ENCODE measurements at regions not wholly inside any gene's neighbourhood (a gene's known extent, or its start where the extent isn't known, plus 50 kb on each side); places are given as distances from the start of the nearest gene placed in this dataset.

- no peak for DNase-seq
Measured at GRCh38 chr12:116650585-116651087, 87.2 kb downstream of the SPRING1 start.

GRCh38 chr12:116650062-116650461, 87.8 kb downstream of the SPRING1 start:
- no peak for DNase-seq

- no peak for DNase-seq
Measured at GRCh38 chr12:116647813-116648212, 88.6 kb downstream of the MAP1LC3B2 start.

- no peak for DNase-seq
Measured at GRCh38 chr12:116646901-116647300, 87.7 kb downstream of the MAP1LC3B2 start.

GRCh38 chr12:116644806-116645205, 85.6 kb downstream of the MAP1LC3B2 start:
- no peak for DNase-seq

- DNase-seq, result no peak
Measured at GRCh38 chr12:116642683-116643082, 83.5 kb downstream of the MAP1LC3B2 start.

GRCh38 chr12:116642106-116642505, 82.9 kb downstream of the MAP1LC3B2 start:
- DNase-seq, result no peak

GRCh38 chr12:116640281-116640680, 81.1 kb downstream of the MAP1LC3B2 start:
- no peak for DNase-seq

- no peak for DNase-seq
Measured at GRCh38 chr12:116639765-116640164, 80.6 kb downstream of the MAP1LC3B2 start.

GRCh38 chr12:116638376-116638775, 79.2 kb downstream of the MAP1LC3B2 start:
- DNase-seq, result no peak

- DNase-seq, result no peak
Measured at GRCh38 chr12:116637589-116638150, 78.5 kb downstream of the MAP1LC3B2 start.

- no peak for DNase-seq
Measured at GRCh38 chr12:116636608-116637519, 77.7 kb downstream of the MAP1LC3B2 start.

- no peak for DNase-seq
Measured at GRCh38 chr12:116635487-116635886, 76.3 kb downstream of the MAP1LC3B2 start.

- DNase-seq, result no peak
Measured at GRCh38 chr12:116633476-116633875, 74.3 kb downstream of the MAP1LC3B2 start.

- DNase-seq, result no peak
Measured at GRCh38 chr12:116631619-116632018, 72.4 kb downstream of the MAP1LC3B2 start.

GRCh38 chr12:116630762-116631161, 71.6 kb downstream of the MAP1LC3B2 start:
- DNase-seq, result no peak

- DNase-seq, result no peak
Measured at GRCh38 chr12:116629480-116629879, 70.3 kb downstream of the MAP1LC3B2 start.

- DNase-seq, result no peak
Measured at GRCh38 chr12:116628989-116629388, 69.8 kb downstream of the MAP1LC3B2 start.

GRCh38 chr12:116628450-116628793, 69.2 kb downstream of the MAP1LC3B2 start:
- no peak for DNase-seq
